Natural killer cell (primary cell): ENCODE measurements at regions not wholly inside any gene's neighbourhood (a gene's known extent, or its start where the extent isn't known, plus 50 kb on each side); places are given as distances from the start of the nearest gene placed in this dataset.
"Not testable (repeated sequence)": the region's sequence is repeated elsewhere in the genome, so short reads cannot be mapped to it uniquely, and the experiment has no call there.

Source experiments
- ATAC-seq, 3 donors: fragments of 150-1000 bp in 2 of 3; fragments of 200-7000 bp in 1 of 3; cut with Tn5 transposase; 1 replicate in 1 of 3; 2 replicates in 2 of 3; pipeline ENCODE4 v1.10.0; 2021; ENCODE audit warnings: mild to moderate bottlenecking in 2 of 3, moderate library complexity in 2 of 3
- DNase-seq, 2 donors: peaks; one replicate each; pipeline versions ENCODE4 v3.0.0 to v3.0.0-alpha.2; 2013 to 2021; ENCODE audit warnings: mixed read lengths in 1 of 2
- H3K27ac ChIP-seq: one replicate; pipeline ENCODE4 v1.5.1; 2013; ENCODE audit warnings: mild to moderate bottlenecking, low read length
- H3K27me3 ChIP-seq: one replicate; pipeline ENCODE4 v1.6.1; 2013; ENCODE audit warnings: low read length; ENCODE audit not compliant: control insufficient read depth, insufficient read depth
- H3K36me3 ChIP-seq: one replicate; pipeline ENCODE4 v1.6.1; 2013; ENCODE audit warnings: low read length; ENCODE audit not compliant: control insufficient read depth, insufficient read depth
- H3K4me1 ChIP-seq: one replicate; pipeline ENCODE4 v1.6.1; 2013; ENCODE audit warnings: low read length; ENCODE audit not compliant: control insufficient read depth, insufficient read depth
- H3K4me3 ChIP-seq: one replicate; pipeline ENCODE4 v1.5.1; 2013; ENCODE audit warnings: low read length
- H3K9me3 ChIP-seq: one replicate; pipeline ENCODE4 v1.6.1; 2013; ENCODE audit warnings: low read length; ENCODE audit not compliant: control insufficient read depth, insufficient read depth
- H3K27ac Mint-ChIP-seq, 2 donors: one replicate each; pipeline ENCODE4 v1.8.0; 2022; ENCODE audit warnings: mild to moderate bottlenecking in 2 of 2, mixed read lengths in 2 of 2, moderate library complexity in 1 of 2
- H3K27me3 Mint-ChIP-seq, 2 donors: one replicate each; pipeline ENCODE4 v1.8.0; 2022; ENCODE audit warnings: low read depth in 2 of 2, mixed read lengths in 2 of 2
- H3K36me3 Mint-ChIP-seq: one replicate; pipeline ENCODE4 v1.8.0; 2022; ENCODE audit warnings: mixed read lengths
- H3K4me1 Mint-ChIP-seq, 2 donors: one replicate each; pipeline ENCODE4 v1.8.0; 2022; ENCODE audit warnings: mixed read lengths in 2 of 2
- H3K4me3 Mint-ChIP-seq: one replicate; pipeline ENCODE4 v1.8.0; 2022; ENCODE audit warnings: mild to moderate bottlenecking, moderate library complexity, mixed read lengths
- H3K9me3 Mint-ChIP-seq, 2 donors: one replicate each; pipeline ENCODE4 v1.8.0; 2022; ENCODE audit warnings: mixed read lengths in 2 of 2
- CTCF ChIP-seq: fragments of 200-600 bp; IDR thresholded peaks from one replicate; pipeline ENCODE4 v1.8.0; 2022; ENCODE audit warnings: antibody characterized with exemption
- WGBS: methylation state at CpG from one replicate; pipeline ENCODE4 v1.1.7; 2013; ENCODE audit warnings: missing lambda C conversion rate; ENCODE audit not compliant: insufficient coverage; 5-methylcytosine and 5-hydroxymethylcytosine counted together
- intact Hi-C: fragments of 100-400 bp; cut with micrococcal nuclease; formaldehyde crosslinking; loops from one replicate; pipeline ENCODE4 v1.14.2; 2022

- H3K27ac Mint-ChIP-seq = no peak overlapping the region
- H3K27me3 Mint-ChIP-seq = no peaks in the 10 kb centered on the region
- no peak overlapping the region for H3K27ac ChIP-seq
- no peaks in the 10 kb centered on the region for H3K4me1 ChIP-seq
- H3K9me3 Mint-ChIP-seq = peaks cover 2% of the 10 kb centered on the region in 2 donors
- H3K4me3 Mint-ChIP-seq = no peak overlapping the region
- H3K36me3 ChIP-seq = no peaks in the 10 kb centered on the region
- DNase-seq = no peak
- no peaks in the 10 kb centered on the region for H3K4me1 Mint-ChIP-seq
- no peaks in the 10 kb centered on the region for H3K27me3 ChIP-seq
- intact Hi-C loops = no loop called here
- ATAC-seq = no peak
- H3K9me3 ChIP-seq = no peaks in the 10 kb centered on the region
- no peak for TF ChIP-seq CTCF
- no peak overlapping the region for H3K4me3 ChIP-seq
- 97% methylated on average over 6 of the region's 6 CpGs for WGBS
- no peaks in the 10 kb centered on the region for H3K36me3 Mint-ChIP-seq
Observed at GRCh38 chr6:140156131-140156530, 781.7 kb upstream of the CITED2 start.

DNA sequence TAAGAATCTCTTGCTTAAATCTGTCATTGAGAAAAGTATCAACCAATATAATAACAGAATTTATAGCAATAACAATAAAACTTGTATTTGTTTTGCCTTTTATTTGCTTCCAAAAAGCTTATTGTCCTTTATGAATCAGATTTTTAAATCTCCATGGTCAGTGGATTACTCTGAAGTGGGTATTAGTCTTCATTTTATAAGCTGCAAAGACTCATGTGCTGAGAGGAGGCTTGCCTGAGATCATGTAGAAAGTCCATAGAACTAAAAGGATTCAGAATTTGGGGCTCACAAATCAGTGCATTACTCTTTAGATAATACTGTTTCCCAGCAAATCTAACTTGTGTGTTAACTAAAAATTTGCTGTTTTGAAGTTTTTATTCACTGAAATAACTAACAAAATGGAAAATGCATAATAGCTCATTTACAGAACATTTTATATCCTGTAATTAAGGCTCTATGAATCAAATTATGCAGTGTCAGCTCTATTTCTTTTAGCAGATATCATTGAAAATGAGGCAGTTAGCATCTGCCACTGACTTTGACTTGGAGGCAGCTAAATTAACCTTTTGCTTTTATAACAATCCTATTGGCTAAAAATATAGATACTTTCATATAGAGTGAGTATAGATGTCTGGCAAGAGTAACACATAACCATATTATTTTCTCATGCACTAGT, 781.1 kb upstream of the CITED2 start:
- Mint-ChIP-seq H3K9me3 (peaks cover 2% of the 10 kb centered on the region in 2 donors), H3K4me3 (no peak overlapping the region), H3K27me3 (no peaks in the 10 kb centered on the region), H3K4me1 (no peaks in the 10 kb centered on the region), H3K36me3 (no peaks in the 10 kb centered on the region), H3K27ac (no peak overlapping the region)
- Histone ChIP-seq H3K27ac (no peak overlapping the region), H3K9me3 (no peaks in the 10 kb centered on the region), H3K4me3 (no peak overlapping the region), H3K36me3 (no peaks in the 10 kb centered on the region), H3K27me3 (no peaks in the 10 kb centered on the region), H3K4me1 (no peaks in the 10 kb centered on the region)
- DNase-seq = no peak
- intact Hi-C loops = no loop called here
- TF ChIP-seq CTCF = no peak
- ATAC-seq = no peak

DNA sequence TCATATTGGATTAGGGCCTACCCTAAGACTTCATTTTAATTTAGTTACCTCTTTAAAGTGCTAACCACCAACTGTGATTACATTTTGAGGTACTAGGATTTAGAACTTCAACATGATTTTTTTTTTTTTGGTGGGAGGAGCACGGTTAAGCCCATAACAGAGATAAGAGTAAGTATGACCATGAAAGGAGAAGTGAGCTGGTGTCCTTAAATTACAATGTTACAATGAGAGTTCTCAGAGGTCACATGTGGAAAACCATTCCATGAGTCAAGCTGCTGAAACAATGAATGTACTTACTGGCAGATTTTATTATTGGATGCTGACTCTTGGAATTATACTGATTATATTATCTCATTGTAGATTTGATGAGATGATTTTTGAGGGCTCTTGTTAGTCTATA, 779.3 kb upstream of the CITED2 start:
- H3K4me1 ChIP-seq = no peaks in the 10 kb centered on the region
- no peaks in the 10 kb centered on the region for H3K27me3 Mint-ChIP-seq
- peaks cover 2% of the 10 kb centered on the region in 2 donors for H3K9me3 Mint-ChIP-seq
- TF ChIP-seq CTCF = no peak
- H3K9me3 ChIP-seq = no peaks in the 10 kb centered on the region
- no peak overlapping the region for H3K4me3 ChIP-seq
- H3K27ac ChIP-seq = no peak overlapping the region
- ATAC-seq (no peak), DNase-seq (no peak)
- H3K27ac Mint-ChIP-seq = no peak overlapping the region
- H3K4me1 Mint-ChIP-seq = no peaks in the 10 kb centered on the region
- 93% methylated on average over 1 of the region's 1 CpG for WGBS
- no peaks in the 10 kb centered on the region for H3K36me3 ChIP-seq
- no peaks in the 10 kb centered on the region for H3K27me3 ChIP-seq
- H3K36me3 Mint-ChIP-seq = no peaks in the 10 kb centered on the region
- H3K4me3 Mint-ChIP-seq = no peak overlapping the region
- intact Hi-C loops = no loop called here

DNA sequence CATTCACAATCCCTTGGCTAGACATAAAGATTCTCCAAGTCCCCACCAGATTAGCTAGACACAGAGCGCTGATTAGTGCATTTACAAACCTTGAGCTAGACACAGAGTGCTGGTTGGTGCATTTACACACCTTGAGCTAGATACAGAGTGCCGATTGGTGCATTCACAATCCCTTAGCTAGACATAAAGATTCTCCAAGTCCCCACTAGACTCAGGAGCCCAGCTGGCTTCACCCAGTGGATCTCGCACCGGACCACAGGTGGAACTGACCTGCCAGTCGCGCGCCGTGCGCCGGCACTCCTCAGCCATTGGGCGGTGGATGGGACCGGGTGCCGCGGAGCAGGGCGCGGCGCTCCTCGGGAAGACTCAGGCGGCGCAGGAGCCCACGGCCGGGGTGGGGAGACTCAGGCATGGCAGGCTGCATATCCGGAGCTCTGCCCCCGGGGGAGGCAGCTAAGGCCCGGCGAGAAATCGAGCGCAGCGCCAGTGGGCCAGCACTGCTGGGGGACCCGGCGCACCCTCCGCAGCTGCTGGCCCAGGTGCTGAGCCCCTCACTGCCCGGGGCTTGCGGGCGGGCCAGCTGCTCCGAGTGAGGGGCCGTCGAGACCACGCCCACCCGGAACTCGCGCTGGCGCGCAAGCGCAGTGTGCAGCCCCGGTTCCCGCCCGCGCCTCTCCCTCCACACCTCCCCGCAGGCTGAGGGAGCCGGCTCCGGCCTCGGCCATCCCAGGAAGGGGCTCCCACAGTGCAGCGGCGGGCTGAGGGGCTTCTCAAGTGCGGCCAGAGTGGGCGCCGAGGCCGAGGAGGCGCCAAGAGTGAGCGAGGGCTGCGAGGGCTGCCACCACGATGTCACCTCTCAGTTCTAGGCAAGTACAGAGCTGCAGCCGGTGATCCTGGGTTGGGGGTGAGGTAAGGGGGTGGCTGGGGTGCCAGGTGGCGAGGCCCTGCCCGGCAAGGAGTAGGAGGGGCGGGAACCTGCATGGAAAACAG, 773.7 kb upstream of the CITED2 start:
- H3K36me3 Mint-ChIP-seq, DNase-seq, H3K27me3 ChIP-seq, H3K4me3 Mint-ChIP-seq, H3K27ac ChIP-seq, H3K9me3 ChIP-seq, ATAC-seq, H3K27ac Mint-ChIP-seq, H3K9me3 Mint-ChIP-seq, H3K4me1 Mint-ChIP-seq, H3K4me1 ChIP-seq, intact Hi-C loops, H3K27me3 Mint-ChIP-seq, H3K36me3 ChIP-seq, H3K4me3 ChIP-seq: not testable (repeated sequence)
- WGBS = 96% methylated on average over 67 of the region's 67 CpGs
